ENCODE measurements at regions not wholly inside any gene's neighbourhood (a gene's known extent, or its start where the extent isn't known, plus 50 kb on each side); places are given as distances from the start of the nearest gene placed in this dataset.

DNA sequence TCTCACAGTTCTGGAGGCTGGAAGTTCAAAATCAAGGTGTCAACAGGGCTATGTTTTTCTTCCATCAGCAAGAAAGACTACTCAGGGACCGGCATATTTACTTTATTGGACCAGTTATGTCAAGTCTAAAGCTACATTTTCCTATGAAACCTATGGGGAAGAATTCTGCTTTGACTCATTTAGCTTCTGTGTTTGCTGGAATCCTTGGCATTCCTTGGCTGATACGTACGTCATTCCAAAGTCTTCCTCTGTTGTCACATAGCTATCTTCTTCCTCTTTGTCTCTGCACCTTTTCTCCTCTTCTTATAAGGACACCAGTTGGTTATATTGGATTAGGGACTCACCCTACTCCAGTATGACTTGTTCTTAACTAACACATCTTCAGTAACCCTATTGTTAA is 137.4 kb upstream of the FBXO11 start:
- TF ChIP-seq, protein P1, sequence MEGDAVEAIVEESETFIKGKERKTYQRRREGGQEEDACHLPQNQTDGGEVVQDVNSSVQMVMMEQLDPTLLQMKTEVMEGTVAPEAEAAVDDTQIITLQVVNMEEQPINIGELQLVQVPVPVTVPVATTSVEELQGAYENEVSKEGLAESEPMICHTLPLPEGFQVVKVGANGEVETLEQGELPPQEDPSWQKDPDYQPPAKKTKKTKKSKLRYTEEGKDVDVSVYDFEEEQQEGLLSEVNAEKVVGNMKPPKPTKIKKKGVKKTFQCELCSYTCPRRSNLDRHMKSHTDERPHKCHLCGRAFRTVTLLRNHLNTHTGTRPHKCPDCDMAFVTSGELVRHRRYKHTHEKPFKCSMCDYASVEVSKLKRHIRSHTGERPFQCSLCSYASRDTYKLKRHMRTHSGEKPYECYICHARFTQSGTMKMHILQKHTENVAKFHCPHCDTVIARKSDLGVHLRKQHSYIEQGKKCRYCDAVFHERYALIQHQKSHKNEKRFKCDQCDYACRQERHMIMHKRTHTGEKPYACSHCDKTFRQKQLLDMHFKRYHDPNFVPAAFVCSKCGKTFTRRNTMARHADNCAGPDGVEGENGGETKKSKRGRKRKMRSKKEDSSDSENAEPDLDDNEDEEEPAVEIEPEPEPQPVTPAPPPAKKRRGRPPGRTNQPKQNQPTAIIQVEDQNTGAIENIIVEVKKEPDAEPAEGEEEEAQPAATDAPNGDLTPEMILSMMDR (conservative IDR thresholded peaks at IDR 0.05; ENCODE audit: low read depth in 2 of 2): no peak
- TF ChIP-seq EZH2 (IDR thresholded peaks at IDR 0.05; ENCODE audit: low read depth, unreplicated experiment) (no peak), JUNB (IDR thresholded peaks at IDR 0.05; ENCODE audit: unreplicated experiment) (no peak), POLR2AphosphoS5 (IDR thresholded peaks at IDR 0.05; ENCODE audit: low read depth) (no peak), EZH2phosphoT487 (IDR thresholded peaks at IDR 0.05; ENCODE audit: unreplicated experiment) (no peak), CREB1 (CRISPR knock-in tag; IDR thresholded peaks at IDR 0.05; ENCODE audit: low read depth) (no peak)
- TF ChIP-seq, protein P2, sequence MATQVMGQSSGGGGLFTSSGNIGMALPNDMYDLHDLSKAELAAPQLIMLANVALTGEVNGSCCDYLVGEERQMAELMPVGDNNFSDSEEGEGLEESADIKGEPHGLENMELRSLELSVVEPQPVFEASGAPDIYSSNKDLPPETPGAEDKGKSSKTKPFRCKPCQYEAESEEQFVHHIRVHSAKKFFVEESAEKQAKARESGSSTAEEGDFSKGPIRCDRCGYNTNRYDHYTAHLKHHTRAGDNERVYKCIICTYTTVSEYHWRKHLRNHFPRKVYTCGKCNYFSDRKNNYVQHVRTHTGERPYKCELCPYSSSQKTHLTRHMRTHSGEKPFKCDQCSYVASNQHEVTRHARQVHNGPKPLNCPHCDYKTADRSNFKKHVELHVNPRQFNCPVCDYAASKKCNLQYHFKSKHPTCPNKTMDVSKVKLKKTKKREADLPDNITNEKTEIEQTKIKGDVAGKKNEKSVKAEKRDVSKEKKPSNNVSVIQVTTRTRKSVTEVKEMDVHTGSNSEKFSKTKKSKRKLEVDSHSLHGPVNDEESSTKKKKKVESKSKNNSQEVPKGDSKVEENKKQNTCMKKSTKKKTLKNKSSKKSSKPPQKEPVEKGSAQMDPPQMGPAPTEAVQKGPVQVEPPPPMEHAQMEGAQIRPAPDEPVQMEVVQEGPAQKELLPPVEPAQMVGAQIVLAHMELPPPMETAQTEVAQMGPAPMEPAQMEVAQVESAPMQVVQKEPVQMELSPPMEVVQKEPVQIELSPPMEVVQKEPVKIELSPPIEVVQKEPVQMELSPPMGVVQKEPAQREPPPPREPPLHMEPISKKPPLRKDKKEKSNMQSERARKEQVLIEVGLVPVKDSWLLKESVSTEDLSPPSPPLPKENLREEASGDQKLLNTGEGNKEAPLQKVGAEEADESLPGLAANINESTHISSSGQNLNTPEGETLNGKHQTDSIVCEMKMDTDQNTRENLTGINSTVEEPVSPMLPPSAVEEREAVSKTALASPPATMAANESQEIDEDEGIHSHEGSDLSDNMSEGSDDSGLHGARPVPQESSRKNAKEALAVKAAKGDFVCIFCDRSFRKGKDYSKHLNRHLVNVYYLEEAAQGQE (IDR thresholded peaks at IDR 0.05; ENCODE audit: unreplicated experiment): no peak

All from GM23338 (cell line).